HG02973 (cell line): ENCODE measurements at regions not wholly inside any gene's neighbourhood (a gene's known extent, or its start where the extent isn't known, plus 50 kb on each side); places are given as distances from the start of the nearest gene placed in this dataset.

Experiments used
- ATAC-seq: cut with Tn5 transposase; IDR thresholded peaks from one replicate; pipeline ENCODE4 v1.9.1; 2021; ENCODE audit warnings: moderate library complexity; ENCODE audit not compliant: unreplicated experiment

GRCh38 chr16:6170022-6170421 is 1072.4 kb upstream of the EEF2KMT start:
- ATAC-seq, result no peak

GRCh38 chr16:6165330-6165979 is 1067.9 kb upstream of the EEF2KMT start:
- ATAC-seq, result no peak

- ATAC-seq, result no peak
These were observed 1063.3 kb upstream of the EEF2KMT start for GRCh38 chr16:6160871-6161270.

- ATAC-seq, result no peak
These were observed 1062.7 kb upstream of the EEF2KMT start for GRCh38 chr16:6160303-6160702.

- no peak for ATAC-seq
These were observed 1060.2 kb upstream of the EEF2KMT start for GRCh38 chr16:6157806-6158205.

GRCh38 chr16:6155271-6155670 is 1057.7 kb upstream of the EEF2KMT start:
- ATAC-seq, result no peak

GRCh38 chr16:6153901-6154300 is 1056.3 kb upstream of the EEF2KMT start:
- ATAC-seq, result no peak

GRCh38 chr16:6149031-6149430 is 1051.4 kb upstream of the EEF2KMT start:
- ATAC-seq, result no peak

GRCh38 chr16:6148361-6148760 is 1050.8 kb upstream of the EEF2KMT start:
- no peak for ATAC-seq

- no peak for ATAC-seq
These were observed 1049.4 kb upstream of the EEF2KMT start for GRCh38 chr16:6146874-6147425.

GRCh38 chr16:6146356-6146755 is 1048.8 kb upstream of the EEF2KMT start:
- no peak for ATAC-seq

GRCh38 chr16:6144463-6144862 is 1046.9 kb upstream of the EEF2KMT start:
- ATAC-seq, result no peak

- ATAC-seq, result no peak
These were observed 1045.4 kb upstream of the EEF2KMT start for GRCh38 chr16:6143020-6143419.

- ATAC-seq, result no peak
These were observed 1035.5 kb upstream of the EEF2KMT start for GRCh38 chr16:6133009-6133557.

- no peak for ATAC-seq
These were observed 1034.5 kb upstream of the EEF2KMT start for GRCh38 chr16:6132121-6132520.

- ATAC-seq, result no peak
These were observed 1034.0 kb upstream of the EEF2KMT start for GRCh38 chr16:6131526-6132050.

GRCh38 chr16:6125483-6126259 is 1028.1 kb upstream of the EEF2KMT start:
- ATAC-seq, result no peak

GRCh38 chr16:6124136-6124535 is 1026.5 kb upstream of the EEF2KMT start:
- ATAC-seq, result no peak

GRCh38 chr16:6122401-6122800 is 1024.8 kb upstream of the EEF2KMT start:
- no peak for ATAC-seq

GRCh38 chr16:6114691-6115090 is 1017.1 kb upstream of the EEF2KMT start:
- ATAC-seq, result no peak

GRCh38 chr16:6113749-6114148 is 1016.2 kb upstream of the EEF2KMT start:
- no peak for ATAC-seq

GRCh38 chr16:6112700-6113099 is 1015.1 kb upstream of the EEF2KMT start:
- no peak for ATAC-seq
